ENCODE measurements at regions not wholly inside any gene's neighbourhood (a gene's known extent, or its start where the extent isn't known, plus 50 kb on each side); places are given as distances from the start of the nearest gene placed in this dataset.

GRCh38 chr18:1954583-1955312 is 616.6 kb downstream of the METTL4 start:
- no peak for DNase-seq (ENCODE audit: low read depth)

GRCh38 chr18:1958798-1959197 is 612.5 kb downstream of the METTL4 start:
- DNase-seq (ENCODE audit: low read depth), result no peak

- no peak for DNase-seq (ENCODE audit: low read depth)
Observed at GRCh38 chr18:1965016-1965415, 606.3 kb downstream of the METTL4 start.

- no peak for DNase-seq (ENCODE audit: low read depth)
Observed at GRCh38 chr18:1965541-1965940, 605.8 kb downstream of the METTL4 start.

GRCh38 chr18:1968801-1969498 is 602.4 kb downstream of the METTL4 start:
- no peak for DNase-seq (ENCODE audit: low read depth)

GRCh38 chr18:1976484-1976883 is 594.8 kb downstream of the METTL4 start:
- no peak for DNase-seq (ENCODE audit: low read depth)

GRCh38 chr18:1982056-1982455 is 589.2 kb downstream of the METTL4 start:
- no peak for DNase-seq (ENCODE audit: low read depth)

- DNase-seq (ENCODE audit: low read depth), result no peak
Observed at GRCh38 chr18:1983746-1984515, 587.4 kb downstream of the METTL4 start.

GRCh38 chr18:1993866-1994265 is 577.4 kb downstream of the METTL4 start:
- no peak for DNase-seq (ENCODE audit: low read depth)

- DNase-seq (ENCODE audit: low read depth), result no peak
Observed at GRCh38 chr18:1994471-1994870, 576.8 kb downstream of the METTL4 start.

- no peak for DNase-seq (ENCODE audit: low read depth)
Observed at GRCh38 chr18:1995041-1995612, 576.2 kb downstream of the METTL4 start.

GRCh38 chr18:1998121-1998520 is 573.2 kb downstream of the METTL4 start:
- no peak for DNase-seq (ENCODE audit: low read depth)

GRCh38 chr18:1999387-1999786 is 571.9 kb downstream of the METTL4 start:
- DNase-seq (ENCODE audit: low read depth), result no peak

- no peak for DNase-seq (ENCODE audit: low read depth)
Observed at GRCh38 chr18:2002151-2002550, 569.2 kb downstream of the METTL4 start.

- DNase-seq (ENCODE audit: low read depth), result no peak
Observed at GRCh38 chr18:2002604-2003003, 568.7 kb downstream of the METTL4 start.

GRCh38 chr18:2009942-2010697 is 561.2 kb downstream of the METTL4 start:
- DNase-seq (ENCODE audit: low read depth), result no peak

- no peak for DNase-seq (ENCODE audit: low read depth)
Observed at GRCh38 chr18:2027016-2027415, 544.3 kb downstream of the METTL4 start.

GRCh38 chr18:2027756-2028155 is 543.5 kb downstream of the METTL4 start:
- DNase-seq (ENCODE audit: low read depth), result no peak

- no peak for DNase-seq (ENCODE audit: low read depth)
Observed at GRCh38 chr18:2028986-2029385, 542.3 kb downstream of the METTL4 start.

- no peak for DNase-seq (ENCODE audit: low read depth)
Observed at GRCh38 chr18:2030647-2031046, 540.7 kb downstream of the METTL4 start.

GRCh38 chr18:2032036-2032435 is 539.3 kb downstream of the METTL4 start:
- no peak for DNase-seq (ENCODE audit: low read depth)

- DNase-seq (ENCODE audit: low read depth), result no peak
Observed at GRCh38 chr18:2035056-2035455, 536.2 kb downstream of the METTL4 start.
